ENCODE measurements at regions not wholly inside any gene's neighbourhood (a gene's known extent, or its start where the extent isn't known, plus 50 kb on each side); places are given as distances from the start of the nearest gene placed in this dataset.
A peak's percentile ranks its signal among the peaks of the same experiment; 100 is the strongest.

DNA sequence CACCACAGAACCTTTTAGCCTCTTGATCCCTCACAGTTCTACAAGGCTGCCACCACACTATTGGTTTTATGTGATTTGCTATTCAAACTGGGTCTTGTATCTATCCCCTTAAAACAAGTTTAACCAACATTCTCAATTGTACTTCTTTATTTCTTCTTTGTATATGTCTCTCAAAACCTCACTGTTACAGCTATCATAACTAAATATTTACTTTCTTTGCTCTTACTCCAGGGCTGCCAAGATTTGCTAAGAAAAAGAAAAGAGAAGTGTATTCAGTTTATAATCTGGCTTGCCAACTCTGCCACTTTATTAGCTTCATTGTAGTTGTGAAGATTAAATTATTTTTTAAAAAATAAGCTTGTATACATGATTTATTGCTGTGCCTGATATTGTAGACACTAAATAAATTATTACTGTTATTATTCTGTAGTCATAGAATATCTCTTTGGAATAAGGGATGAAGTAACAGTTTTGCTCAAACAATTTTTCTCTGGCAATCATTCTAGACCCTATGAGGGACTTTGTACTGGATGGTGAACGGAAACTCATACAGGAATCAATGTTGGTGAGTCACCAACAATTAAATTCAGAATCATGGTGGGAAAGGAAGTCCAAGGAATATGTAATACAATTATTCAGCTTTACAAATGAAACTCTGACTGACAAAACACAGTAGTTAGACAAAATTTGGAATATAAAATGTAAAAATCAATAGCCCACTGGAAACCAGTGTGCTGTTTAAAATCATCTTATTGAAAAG is 127.1 kb upstream of the DCAF8L1 start:
- H3K36me3 ChIP-seq (ENCODE audit: control insufficient read depth, insufficient read depth, low read length): no peaks in the 10 kb centered on the region
- no CpG with 5 or more reads among the region's 1 CpG for WGBS (ENCODE audit: insufficient coverage)
- H3K4me1 ChIP-seq (ENCODE audit: control insufficient read depth, insufficient read depth, low read length): no peaks in the 10 kb centered on the region
- peaks cover 4% of the 10 kb centered on the region for H3K27me3 ChIP-seq (ENCODE audit: control insufficient read depth, insufficient read depth, low read length)
- H3K9me3 ChIP-seq (ENCODE audit: control insufficient read depth, insufficient read depth, low read length): no peaks in the 10 kb centered on the region
- DNase-seq (ENCODE audit: low read depth in 4 of 6, low spot score in 6 of 6): no peak
- no peak overlapping the region for H3K4me3 ChIP-seq (ENCODE audit: low read depth, low read length)
- no peak overlapping the region for H3K27ac ChIP-seq (ENCODE audit: low read depth, low read length)

DNA sequence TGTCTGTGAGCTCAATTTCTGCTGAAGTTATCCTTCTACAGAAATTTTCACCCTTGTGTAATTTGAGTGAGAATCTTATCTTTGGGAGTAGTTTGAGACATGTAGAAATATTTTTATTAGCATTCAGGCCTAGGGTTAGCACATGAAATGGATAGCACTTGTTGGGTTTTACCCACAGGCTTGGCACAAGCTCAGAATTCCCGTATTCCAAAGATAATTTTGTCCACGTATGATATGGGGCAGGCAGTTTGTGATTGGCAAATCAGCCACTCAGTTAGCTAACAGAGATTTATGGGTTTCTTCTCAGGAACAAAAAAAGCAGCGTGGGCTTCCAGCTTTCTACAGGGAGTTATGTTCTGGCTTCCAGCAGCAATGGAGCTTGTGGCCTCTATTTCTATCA is 117.9 kb upstream of the DCAF8L1 start:
- H3K27me3 ChIP-seq (ENCODE audit: control insufficient read depth, insufficient read depth, low read length): no peaks in the 10 kb centered on the region
- H3K9me3 ChIP-seq (ENCODE audit: control insufficient read depth, insufficient read depth, low read length): no peaks in the 10 kb centered on the region
- no peak for DNase-seq (ENCODE audit: low read depth in 4 of 6, low spot score in 6 of 6)
- H3K36me3 ChIP-seq (ENCODE audit: control insufficient read depth, insufficient read depth, low read length): no peaks in the 10 kb centered on the region
- H3K4me1 ChIP-seq (ENCODE audit: control insufficient read depth, insufficient read depth, low read length): no peaks in the 10 kb centered on the region
- H3K27ac ChIP-seq (ENCODE audit: low read depth, low read length): no peak overlapping the region
- H3K4me3 ChIP-seq (ENCODE audit: low read depth, low read length): no peak overlapping the region
- WGBS (ENCODE audit: insufficient coverage): 46% methylated on average over 3 of the region's 3 CpGs

DNA sequence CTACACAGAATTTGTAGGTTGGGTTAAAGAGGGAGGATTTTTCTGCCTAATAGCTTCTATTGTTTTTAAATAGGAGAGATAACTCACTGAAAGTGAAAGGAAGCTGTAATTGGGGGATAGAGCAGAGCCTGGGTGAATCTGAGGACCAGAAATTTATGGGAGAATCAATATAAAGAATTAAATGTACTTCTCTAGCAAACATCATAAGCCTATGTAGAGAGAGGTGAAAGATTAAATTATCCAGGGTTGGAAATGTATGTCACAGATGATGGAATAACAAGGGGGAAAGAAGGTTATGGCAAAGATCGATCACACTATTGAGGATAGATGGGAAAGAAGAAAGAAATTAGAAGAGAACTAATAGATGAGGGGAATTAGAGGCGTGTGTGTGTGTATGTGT is 104.4 kb upstream of the DCAF8L1 start:
- H3K4me1 ChIP-seq (ENCODE audit: control insufficient read depth, insufficient read depth, low read length): no peaks in the 10 kb centered on the region
- no peaks in the 10 kb centered on the region for H3K9me3 ChIP-seq (ENCODE audit: control insufficient read depth, insufficient read depth, low read length)
- 64% methylated on average over 2 of the region's 2 CpGs for WGBS (ENCODE audit: insufficient coverage)
- H3K4me3 ChIP-seq (ENCODE audit: low read depth, low read length): no peak overlapping the region
- peaks cover under 1% of the 10 kb centered on the region for H3K27me3 ChIP-seq (ENCODE audit: control insufficient read depth, insufficient read depth, low read length)
- DNase-seq (ENCODE audit: low read depth in 4 of 6, low spot score in 6 of 6): no peak
- H3K27ac ChIP-seq (ENCODE audit: low read depth, low read length): no peak overlapping the region
- H3K36me3 ChIP-seq (ENCODE audit: control insufficient read depth, insufficient read depth, low read length): no peaks in the 10 kb centered on the region

DNA sequence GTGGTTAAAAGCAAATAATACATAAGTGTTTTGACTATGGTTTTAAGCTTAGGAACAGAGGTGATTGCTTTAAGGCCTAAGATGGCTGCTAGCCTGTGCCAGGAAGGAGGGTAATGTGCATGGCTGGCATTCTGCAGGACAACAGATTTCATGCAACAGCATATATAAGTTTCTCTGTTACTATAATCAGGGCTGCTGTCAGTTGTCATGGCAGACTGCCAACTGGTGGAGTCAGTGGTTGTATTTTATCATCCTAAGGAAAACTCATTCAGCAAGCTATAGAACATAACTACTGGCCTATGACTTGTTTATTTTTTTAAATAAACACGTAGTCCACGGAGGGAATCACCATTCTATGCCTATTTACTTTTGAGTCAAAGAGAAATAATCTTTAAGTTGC is 77.7 kb upstream of the DCAF8L1 start:
- H3K27me3 ChIP-seq (ENCODE audit: control insufficient read depth, insufficient read depth, low read length): no peaks in the 10 kb centered on the region
- DNase-seq (ENCODE audit: low read depth in 4 of 6, low spot score in 6 of 6): peak in 2 of 6 donors; percentile 9 to 42

DNA sequence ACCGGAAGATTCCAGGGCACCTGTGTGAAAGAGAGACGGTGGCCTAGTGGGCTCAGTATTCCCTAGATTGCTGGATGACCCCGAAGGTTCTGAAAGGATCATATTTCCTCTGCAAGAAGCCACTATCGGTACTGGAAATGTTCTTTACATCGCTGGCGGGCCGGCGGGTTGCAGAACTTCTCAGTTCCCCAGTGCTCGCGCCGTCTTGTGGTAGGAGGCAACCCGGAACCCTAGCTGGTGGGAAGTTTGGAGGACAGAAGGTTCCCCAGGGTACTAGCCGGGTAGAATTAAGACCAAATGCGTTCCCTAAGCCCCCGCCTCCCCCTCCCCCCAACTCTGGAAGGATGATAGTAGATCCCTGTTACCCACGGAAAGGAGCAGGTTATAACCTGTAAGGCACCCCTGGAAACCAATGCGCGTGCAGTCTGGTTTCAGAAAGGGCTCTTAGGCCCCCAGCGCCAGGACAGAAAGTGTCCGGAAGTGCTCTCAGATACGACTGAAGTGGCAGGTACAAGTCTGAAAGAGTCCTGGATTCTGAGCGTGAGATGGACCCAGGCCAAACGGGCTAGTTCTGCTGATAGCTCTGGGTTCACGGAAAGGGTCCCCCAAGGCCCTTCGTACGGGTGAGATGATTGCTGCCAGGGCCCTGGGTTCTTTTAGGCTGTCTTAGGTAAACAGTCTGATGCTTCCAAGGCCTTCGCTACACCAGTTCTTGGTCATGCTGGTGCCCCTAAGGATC is 61.7 kb upstream of the DCAF8L1 start:
- no peaks in the 10 kb centered on the region for H3K9me3 ChIP-seq (ENCODE audit: control insufficient read depth, insufficient read depth, low read length)
- DNase-seq (ENCODE audit: low read depth in 4 of 6, low spot score in 6 of 6): no peak
- H3K4me3 ChIP-seq (ENCODE audit: low read depth, low read length): no peak overlapping the region
- no peak overlapping the region for H3K27ac ChIP-seq (ENCODE audit: low read depth, low read length)
- 78% methylated on average over 22 of the region's 27 CpGs for WGBS (ENCODE audit: insufficient coverage)
- no peaks in the 10 kb centered on the region for H3K36me3 ChIP-seq (ENCODE audit: control insufficient read depth, insufficient read depth, low read length)
- H3K4me1 ChIP-seq (ENCODE audit: control insufficient read depth, insufficient read depth, low read length): no peaks in the 10 kb centered on the region
- no peaks in the 10 kb centered on the region for H3K27me3 ChIP-seq (ENCODE audit: control insufficient read depth, insufficient read depth, low read length)

More for the DNA sequence above, 77.7 kb upstream of the DCAF8L1 start:
- Histone ChIP-seq H3K4me1 (ENCODE audit: control insufficient read depth, insufficient read depth, low read length) (no peaks in the 10 kb centered on the region), H3K27ac (ENCODE audit: low read depth, low read length) (no peak overlapping the region), H3K9me3 (ENCODE audit: control insufficient read depth, insufficient read depth, low read length) (peaks cover 2% of the 10 kb centered on the region), H3K36me3 (ENCODE audit: control insufficient read depth, insufficient read depth, low read length) (no peaks in the 10 kb centered on the region), H3K4me3 (ENCODE audit: low read depth, low read length) (no peak overlapping the region)
- no CpG with 5 or more reads among the region's 2 CpGs for WGBS (ENCODE audit: insufficient coverage)

DNA sequence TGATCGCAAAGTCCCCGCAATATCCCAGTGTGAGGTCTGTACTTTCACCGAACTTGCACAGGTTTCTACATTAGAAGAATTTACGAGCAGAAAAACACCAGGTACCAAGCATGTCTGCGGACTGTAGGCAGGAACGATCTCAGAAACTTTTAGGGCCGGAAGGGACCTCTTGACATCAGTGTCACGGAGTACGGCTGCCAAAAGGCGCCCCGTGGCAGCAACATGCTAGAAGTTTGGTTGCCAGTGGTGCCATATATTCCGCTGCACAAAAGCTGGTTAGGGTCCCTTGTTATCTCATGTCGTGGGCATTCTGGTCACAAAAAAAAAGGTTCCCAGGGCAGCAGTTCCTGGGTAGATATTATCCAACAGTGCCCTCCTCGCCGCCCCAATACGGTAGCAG is 61.0 kb upstream of the DCAF8L1 start:
- H3K27me3 ChIP-seq (ENCODE audit: control insufficient read depth, insufficient read depth, low read length): no peaks in the 10 kb centered on the region
- H3K36me3 ChIP-seq (ENCODE audit: control insufficient read depth, insufficient read depth, low read length): no peaks in the 10 kb centered on the region
- no peak for DNase-seq (ENCODE audit: low read depth in 4 of 6, low spot score in 6 of 6)
- WGBS (ENCODE audit: insufficient coverage): 82% methylated on average over 16 of the region's 16 CpGs
- H3K4me3 ChIP-seq (ENCODE audit: low read depth, low read length): no peak overlapping the region
- H3K4me1 ChIP-seq (ENCODE audit: control insufficient read depth, insufficient read depth, low read length): no peaks in the 10 kb centered on the region
- no peaks in the 10 kb centered on the region for H3K9me3 ChIP-seq (ENCODE audit: control insufficient read depth, insufficient read depth, low read length)
- no peak overlapping the region for H3K27ac ChIP-seq (ENCODE audit: low read depth, low read length)

DNA sequence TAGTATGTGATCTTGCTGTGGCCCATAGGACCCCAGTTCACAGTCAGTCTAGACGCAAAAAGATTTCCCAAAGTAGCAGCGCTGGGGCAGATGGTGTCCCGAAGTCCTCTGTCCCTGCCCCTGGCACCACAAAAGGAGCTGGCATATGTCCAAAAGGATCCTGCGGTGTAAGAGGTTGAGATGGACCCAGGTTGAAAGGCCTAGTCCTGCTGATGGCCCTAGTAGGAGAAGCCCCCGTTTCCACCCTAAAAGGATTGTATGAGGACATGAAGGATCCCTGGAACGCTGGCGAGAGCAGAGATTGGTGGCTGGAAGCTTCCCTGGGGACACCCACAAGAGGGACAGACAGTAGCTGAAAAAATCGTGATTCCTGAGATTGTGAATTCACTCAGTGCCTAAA is 58.0 kb upstream of the DCAF8L1 start:
- H3K27ac ChIP-seq (ENCODE audit: low read depth, low read length): no peak overlapping the region
- H3K36me3 ChIP-seq (ENCODE audit: control insufficient read depth, insufficient read depth, low read length): no peaks in the 10 kb centered on the region
- no peaks in the 10 kb centered on the region for H3K27me3 ChIP-seq (ENCODE audit: control insufficient read depth, insufficient read depth, low read length)
- DNase-seq (ENCODE audit: low read depth in 4 of 6, low spot score in 6 of 6): no peak
- H3K4me1 ChIP-seq (ENCODE audit: control insufficient read depth, insufficient read depth, low read length): no peaks in the 10 kb centered on the region
- no peak overlapping the region for H3K4me3 ChIP-seq (ENCODE audit: low read depth, low read length)
- 81% methylated on average over 8 of the region's 8 CpGs for WGBS (ENCODE audit: insufficient coverage)
- no peaks in the 10 kb centered on the region for H3K9me3 ChIP-seq (ENCODE audit: control insufficient read depth, insufficient read depth, low read length)

Data from spinal cord (tissue), 9 donors.